Umbilical cord (tissue), 1 donor: ENCODE measurements at regions not wholly inside any gene's neighbourhood (a gene's known extent, or its start where the extent isn't known, plus 50 kb on each side); places are given as distances from the start of the nearest gene placed in this dataset.
"Not testable (repeated sequence)": the region's sequence is repeated elsewhere in the genome, so short reads cannot be mapped to it uniquely, and the experiment has no call there.

Source experiments
- DNase-seq: peaks from one replicate; pipeline ENCODE4 v3.0.0-alpha.2; 2015; ENCODE audit warnings: low spot score

DNA sequence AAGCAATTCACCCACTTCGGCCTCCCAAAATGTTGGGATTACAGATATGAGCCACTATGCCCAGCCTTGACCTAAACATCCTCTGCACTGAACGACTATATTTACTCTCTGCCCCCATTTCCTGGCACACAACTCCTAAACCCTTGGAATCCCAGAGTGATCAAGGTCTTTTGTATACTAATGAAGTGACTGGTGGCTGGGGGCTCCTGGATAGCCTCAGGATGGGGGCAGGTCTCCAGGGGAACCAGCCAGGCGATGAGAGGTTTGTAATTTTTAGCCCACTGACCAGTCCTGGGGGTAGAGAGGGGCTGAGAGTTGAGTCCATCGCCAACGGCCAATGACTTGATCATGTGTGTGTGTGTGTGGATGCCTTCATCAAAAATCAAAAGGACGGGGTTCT, 71.1 kb downstream of the FAM50B start:
- DNase-seq: no peak

DNA sequence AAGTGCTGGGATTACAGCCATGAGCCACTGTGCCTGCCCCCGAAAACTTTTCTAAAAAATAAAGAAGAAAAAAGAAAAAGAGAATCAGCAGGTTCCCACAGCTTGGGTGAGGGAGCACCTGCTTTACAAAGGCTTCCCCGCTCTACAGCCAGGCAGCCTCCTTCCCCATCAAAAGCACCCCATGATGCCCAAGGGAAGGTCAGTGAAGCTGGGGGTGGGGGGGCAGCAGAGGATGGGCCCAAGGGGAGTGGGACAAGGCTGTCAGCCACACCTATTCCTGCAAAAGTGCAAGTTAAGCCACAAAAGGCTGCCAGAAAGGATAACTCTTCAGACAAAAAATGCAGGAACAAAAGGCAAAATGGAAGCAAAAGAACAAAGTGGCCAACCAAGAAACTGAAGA, 72.5 kb downstream of the FAM50B start:
- DNase-seq: no peak

DNA sequence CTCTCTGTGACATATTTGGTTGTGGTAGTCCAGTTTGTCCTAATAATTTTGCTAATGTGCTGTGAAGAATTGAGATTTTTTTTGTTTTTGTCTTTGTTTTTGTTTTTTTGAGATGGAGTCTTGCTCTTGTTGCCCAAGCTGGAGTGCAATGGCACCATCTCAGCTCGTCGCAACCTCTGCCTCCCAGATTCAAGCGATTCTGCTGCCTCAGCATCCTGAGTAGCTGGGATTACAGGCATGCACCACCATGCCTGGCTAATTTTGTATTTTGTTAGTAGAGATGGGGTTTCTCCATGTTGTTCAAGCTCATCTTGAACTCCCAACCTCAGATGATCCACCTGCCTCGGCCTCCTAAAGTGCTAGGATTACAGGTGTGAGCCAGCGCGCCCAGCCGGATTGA, 73.4 kb downstream of the FAM50B start:
- not testable (repeated sequence) for DNase-seq

DNA sequence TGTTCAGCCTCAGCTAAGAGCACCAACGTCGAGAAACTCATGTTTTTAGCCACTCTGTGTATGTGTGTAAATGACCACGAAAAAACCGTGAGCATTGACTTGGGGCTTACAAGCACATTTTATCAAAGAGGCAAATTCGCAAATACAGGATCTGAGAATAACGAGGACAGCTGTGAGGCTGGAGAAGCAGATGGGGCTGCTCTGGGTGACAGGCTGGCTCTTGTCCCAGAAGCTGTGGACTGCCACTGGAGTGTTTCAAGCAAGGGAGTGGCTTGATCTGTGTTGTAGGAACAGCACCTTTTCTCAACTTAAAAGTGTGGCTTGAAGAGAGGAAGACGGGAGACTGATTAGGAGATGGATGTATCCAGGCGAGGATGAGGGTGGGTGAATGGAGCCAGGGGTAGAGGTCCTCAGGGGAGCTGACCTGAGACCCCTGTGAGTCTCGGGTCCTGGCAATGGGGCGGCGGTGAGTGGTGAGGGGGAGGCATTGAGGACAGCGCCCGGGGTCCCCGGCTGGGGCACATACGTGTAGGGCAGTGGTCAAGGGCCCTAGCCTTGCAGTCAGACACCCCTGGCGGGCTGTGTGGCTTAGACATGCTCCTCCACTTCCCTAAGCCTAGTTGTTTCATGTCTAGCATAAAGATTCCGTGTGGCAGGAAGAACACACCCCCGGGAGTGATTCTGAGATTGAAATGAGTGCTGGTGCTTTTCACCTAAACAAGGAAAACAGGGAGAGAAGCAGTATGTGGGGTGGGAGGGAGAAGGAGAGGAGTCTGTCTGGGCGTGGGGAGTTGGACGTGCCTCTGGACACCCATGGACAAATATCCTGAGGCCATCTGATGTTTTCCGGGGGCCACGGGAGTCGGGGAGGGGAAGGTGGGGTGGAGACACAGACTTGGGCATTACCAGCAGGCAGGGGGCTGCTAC, 76.3 kb downstream of the FAM50B start:
- DNase-seq: peak; percentile 47

DNA sequence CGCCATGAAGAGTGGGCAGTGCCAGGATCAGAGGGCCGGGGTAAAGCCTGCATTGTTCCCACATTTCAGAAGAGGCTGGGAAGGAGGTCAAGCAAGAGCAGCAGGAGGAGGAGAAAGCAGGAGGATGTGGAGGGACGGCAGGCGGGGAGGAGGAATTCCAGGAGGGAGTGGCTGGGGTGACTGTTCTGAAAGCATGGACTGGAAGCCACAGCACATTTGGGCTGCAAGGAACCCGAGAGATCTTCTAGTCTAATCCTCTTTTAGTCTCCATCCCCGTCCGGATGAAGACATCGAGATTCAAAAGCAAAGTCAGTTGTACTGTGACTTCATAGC, 76.9 kb downstream of the FAM50B start:
- peak; percentile 45 for DNase-seq

DNA sequence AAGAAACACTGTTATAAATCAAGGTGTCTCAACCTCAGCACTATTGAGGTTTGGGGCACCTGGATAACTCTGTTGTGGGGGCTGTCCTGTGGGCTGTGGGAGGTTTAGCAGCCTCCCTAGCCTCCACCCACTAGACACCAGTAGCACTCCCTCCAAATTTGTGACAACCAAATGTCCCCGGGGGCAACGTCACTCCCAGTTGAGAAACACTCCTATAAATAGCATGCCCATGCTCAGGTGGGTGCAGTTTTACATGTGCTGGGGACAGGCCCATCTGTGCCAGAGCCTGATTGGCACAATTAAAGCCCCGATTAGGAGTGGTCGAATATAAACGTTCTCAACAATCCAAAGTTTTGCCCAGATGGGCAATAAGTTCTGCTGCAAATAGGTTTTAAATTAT, 78.9 kb downstream of the FAM50B start:
- DNase-seq: no peak

GRCh38 chr6:3929281-3929798, 80.2 kb downstream of the FAM50B start:
- peak; percentile 81 for DNase-seq

DNA sequence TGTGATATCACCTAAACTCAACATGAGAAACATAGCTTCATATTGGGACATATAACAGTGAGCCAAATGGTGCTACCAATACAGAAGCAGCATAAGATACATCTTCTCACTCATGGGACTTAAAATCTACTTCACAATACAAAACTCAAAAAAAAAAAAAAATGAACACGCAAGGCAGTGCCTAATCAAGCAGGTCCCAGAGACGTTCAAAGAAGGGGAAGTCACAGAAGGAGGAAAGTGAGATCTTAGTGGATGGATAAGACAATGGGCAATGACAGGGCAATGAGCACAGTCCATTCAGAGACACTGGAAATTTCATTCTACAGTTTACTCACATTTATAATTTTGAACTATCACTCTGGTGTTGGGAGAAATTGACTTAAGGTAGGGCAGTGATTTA, 88.3 kb downstream of the FAM50B start:
- DNase-seq: no peak

- DNase-seq: no peak
Observed at GRCh38 chr6:3938715-3939367, 89.7 kb downstream of the FAM50B start.

- no peak for DNase-seq
Observed at GRCh38 chr6:3939368-3939958, 90.3 kb downstream of the FAM50B start.

DNA sequence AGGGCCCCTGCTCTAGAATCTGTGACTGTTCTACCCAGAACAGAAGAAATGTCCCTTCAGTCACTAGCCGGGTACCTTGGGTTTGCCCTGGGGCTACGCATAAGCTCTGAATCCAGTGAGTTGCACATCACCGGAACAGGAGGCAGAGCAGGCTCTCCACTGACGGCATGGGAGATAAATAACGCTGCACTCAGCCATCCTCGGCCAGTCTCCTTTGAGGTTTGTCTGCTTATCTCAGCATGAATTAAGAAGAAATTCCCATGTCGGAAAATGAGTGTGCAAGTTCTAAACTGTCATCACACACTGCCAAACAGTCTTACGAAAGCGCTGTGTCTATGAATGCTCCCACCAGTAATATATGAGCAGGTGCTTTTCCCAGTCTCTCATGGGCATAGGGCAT, 90.8 kb downstream of the FAM50B start:
- DNase-seq: peak; percentile 88

GRCh38 chr6:3940703-3941102, 91.5 kb downstream of the FAM50B start:
- DNase-seq: no peak

DNA sequence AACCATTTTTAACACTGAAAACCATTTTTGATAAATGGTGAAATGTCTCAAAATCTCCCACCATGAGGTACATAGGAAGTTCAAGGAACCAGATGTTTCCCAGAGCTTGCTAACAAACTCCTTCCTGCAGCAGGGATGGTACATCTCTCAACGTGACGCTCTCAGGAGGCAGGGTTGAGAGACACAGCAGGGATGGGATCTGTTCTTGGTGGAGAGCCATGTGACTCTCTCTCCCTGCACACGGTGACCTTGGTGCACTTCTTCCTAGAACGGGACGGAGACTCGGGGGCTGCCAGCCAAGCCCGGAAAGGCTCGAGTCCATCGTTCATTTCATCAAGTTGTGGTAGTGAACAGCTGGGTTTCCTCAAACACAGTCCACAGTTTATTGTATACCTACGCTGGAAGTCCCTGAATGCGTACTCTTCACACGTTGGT, 94.2 kb downstream of the FAM50B start:
- DNase-seq: no peak

- no peak for DNase-seq
Observed at GRCh38 chr6:3944246-3944645, 95.1 kb downstream of the FAM50B start.

DNA sequence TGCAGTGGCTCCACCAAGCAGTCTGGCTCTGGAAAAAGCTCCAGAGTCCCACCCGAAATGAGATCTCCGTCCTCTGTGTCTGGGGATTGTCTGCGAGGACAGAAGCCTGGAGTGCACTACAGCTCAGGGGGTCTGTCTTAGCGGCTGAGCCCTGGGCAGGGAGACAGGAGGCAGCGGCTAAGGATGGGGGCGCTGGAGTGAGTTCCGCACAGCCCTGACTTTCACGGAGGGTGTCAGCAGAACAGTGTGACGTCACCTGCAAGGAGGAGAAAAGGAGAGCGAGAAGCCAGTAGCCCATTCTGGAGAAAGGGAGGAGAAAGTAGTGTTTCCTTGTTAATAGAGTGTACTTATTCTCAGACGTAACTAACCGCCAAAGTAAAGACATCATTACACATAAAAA, 97.6 kb downstream of the FAM50B start:
- peak; percentile 51 for DNase-seq

- no peak for DNase-seq
Observed at GRCh38 chr6:3948866-3949265, 99.7 kb downstream of the FAM50B start.

DNA sequence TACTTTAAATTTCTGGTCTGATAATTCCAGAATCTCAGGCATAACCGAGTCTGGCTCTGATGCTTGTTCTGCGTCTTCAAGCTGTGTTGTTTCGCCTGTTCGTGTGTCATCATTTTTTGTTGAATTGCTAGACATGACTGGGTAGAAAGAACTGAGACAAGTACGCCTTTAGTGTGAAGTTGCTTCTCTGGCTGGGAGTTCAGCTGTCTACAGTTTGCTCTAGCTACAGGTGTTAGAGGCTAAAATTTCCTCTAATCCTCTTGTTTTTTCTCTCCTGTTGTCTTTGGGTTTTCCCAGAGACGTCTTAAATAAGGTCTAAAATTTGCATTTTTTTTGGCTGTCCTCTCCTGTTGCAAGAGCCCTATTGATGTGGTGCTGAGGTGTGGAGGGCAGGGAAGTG, 100.3 kb downstream of the FAM50B start:
- DNase-seq: no peak

DNA sequence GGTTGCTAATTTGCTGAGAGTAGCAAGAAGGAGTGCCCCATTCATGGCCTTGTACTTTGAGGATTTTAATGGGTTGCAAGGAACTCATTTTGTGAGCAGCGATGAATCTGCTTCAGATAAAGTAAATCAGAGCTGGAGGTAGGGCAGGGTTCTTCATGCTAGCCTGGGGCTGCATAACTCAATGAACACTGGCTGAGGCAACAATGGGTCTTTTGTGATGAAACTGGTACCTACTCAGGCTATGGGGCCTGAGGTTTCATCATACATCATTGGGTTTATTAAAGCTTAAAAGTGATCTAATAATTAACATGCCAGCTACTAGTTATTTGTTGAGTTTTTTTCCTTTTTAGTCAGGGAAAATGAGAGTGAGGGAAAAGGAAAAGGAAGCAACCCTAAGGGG, 106.9 kb downstream of the FAM50B start:
- DNase-seq: no peak

GRCh38 chr6:3957321-3957720, 108.1 kb downstream of the FAM50B start:
- DNase-seq: no peak

DNA sequence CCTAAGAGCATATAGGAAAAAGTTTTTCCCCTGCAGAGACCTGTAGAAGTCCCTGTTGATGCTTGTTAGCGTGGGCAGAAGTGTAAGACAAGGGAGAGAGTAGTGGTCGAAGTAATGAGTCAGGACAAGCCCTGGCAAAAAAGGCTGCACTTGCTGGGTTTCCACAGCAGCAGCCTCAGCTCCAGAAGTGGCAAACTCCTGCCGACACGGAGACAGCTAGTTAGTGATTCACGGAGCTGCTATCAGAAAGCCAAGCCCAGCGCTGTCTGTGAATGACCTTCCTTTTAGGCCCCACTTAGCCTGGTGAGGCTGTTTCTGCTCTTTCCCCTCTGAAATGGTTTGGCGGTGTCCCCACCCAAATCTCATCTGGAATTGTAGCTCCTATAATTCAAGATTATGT, 109.1 kb downstream of the FAM50B start:
- DNase-seq: no peak

DNA sequence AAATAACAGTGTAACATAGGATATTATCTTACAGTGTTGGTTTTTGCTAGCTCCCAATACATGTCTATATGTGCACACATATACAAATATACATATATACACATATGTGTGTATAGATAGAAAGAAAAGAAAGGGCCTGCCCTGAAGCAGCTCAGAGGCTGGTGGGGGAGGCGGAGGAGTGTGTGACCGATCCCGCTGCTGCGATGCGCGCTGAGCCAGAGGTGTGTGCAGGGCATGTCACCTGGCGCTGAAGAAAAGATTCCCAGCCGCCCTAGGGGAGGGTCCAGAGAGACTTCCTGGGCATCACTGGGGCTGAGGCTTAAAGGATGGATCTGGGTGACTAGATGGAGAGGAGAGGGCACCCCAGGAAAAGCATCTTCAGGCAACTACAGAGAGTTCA, 110.2 kb downstream of the FAM50B start:
- no peak for DNase-seq

- DNase-seq: peak; percentile 33
Observed at GRCh38 chr6:3960754-3961361, 111.7 kb downstream of the FAM50B start.
